PC-3 (cell line): ENCODE measurements at regions not wholly inside any gene's neighbourhood (a gene's known extent, or its start where the extent isn't known, plus 50 kb on each side); places are given as distances from the start of the nearest gene placed in this dataset.

Experiments
- EZH2phosphoT487 ChIP-seq: fragments of 300-600 bp; sonication (generic); IDR thresholded peaks from 2 replicates; pipeline ENCODE4 v1.6.1; 2018; ENCODE audit warnings: mild to moderate bottlenecking, antibody characterized with exemption, low read length, borderline replicate concordance
- TF ChIP-seq, protein P1 (sequence below): fragments of 300-600 bp; sonication (generic); conservative IDR thresholded peaks from 2 replicates; pipeline ENCODE4 v1.5.1; 2017; ENCODE audit warnings: antibody characterized with exemption, low read depth, mild to moderate bottlenecking, low read length

DNA sequence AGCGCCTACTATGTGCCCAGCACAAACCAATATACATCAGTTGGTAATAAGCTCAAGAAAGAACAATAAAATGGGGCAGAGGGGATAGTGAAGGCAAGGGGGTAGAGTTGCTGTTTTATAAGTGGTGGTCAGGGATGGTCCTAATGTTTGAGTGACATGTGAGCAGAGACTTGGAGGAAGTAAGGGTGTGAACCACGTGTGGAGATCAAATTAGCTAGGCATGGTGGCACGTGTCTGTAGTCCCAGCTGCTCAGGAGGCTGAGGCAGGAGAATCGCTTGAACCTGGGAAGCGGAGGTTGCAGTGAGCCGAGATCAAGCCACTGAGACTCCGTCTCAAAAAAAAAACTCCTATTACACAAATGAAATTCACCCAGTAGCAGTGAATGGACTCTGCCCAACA, 56.5 kb downstream of the IRX6 start:
- TF ChIP-seq, protein P1, sequence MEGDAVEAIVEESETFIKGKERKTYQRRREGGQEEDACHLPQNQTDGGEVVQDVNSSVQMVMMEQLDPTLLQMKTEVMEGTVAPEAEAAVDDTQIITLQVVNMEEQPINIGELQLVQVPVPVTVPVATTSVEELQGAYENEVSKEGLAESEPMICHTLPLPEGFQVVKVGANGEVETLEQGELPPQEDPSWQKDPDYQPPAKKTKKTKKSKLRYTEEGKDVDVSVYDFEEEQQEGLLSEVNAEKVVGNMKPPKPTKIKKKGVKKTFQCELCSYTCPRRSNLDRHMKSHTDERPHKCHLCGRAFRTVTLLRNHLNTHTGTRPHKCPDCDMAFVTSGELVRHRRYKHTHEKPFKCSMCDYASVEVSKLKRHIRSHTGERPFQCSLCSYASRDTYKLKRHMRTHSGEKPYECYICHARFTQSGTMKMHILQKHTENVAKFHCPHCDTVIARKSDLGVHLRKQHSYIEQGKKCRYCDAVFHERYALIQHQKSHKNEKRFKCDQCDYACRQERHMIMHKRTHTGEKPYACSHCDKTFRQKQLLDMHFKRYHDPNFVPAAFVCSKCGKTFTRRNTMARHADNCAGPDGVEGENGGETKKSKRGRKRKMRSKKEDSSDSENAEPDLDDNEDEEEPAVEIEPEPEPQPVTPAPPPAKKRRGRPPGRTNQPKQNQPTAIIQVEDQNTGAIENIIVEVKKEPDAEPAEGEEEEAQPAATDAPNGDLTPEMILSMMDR, result no peak
- TF ChIP-seq EZH2phosphoT487, result no peak
